ENCODE measurements at regions not wholly inside any gene's neighbourhood (a gene's known extent, or its start where the extent isn't known, plus 50 kb on each side); places are given as distances from the start of the nearest gene placed in this dataset.

DNA sequence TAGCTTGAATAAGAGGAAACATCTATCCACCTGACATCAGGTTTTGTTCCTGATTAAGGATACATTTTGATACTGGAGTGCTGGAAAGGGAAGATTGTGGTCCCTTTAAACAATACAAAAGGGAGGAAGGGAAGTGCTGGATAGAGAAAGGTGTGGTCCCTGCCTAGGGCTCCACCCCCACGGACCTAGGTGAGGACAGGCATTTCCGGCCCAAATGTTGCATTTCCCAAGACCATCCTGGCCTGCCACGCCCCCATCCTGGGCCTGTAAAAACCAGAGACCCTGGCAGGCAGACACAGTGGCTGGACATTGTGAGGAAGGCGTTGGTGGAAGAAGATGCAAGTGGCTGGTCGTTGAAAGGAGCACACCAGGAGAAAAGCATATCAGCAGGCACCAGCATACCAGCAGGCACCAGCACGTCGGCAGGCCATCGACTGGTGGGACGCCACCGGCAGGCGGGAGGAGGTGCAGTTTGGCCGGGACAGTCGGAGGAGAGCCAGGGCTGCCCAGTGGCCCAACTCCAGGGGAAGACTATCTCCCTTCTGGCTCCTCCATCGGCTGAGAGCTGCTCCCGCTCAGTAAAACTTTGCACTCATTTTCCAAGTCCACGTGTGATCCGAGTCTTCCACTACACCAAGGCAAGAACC lies 53.2 kb upstream of the AMN1 start:
- Histone ChIP-seq H3K27ac (no peak overlapping the region), H3K4me1 (ENCODE audit: low read depth) (peaks cover 7% of the 10 kb centered on the region), H3K9me3 (ENCODE audit: low read depth) (no peaks in the 10 kb centered on the region), H3K27me3 (no peaks in the 10 kb centered on the region), H3K36me3 (no peaks in the 10 kb centered on the region), H3K4me3 (no peak overlapping the region)
- TF ChIP-seq, protein P1, sequence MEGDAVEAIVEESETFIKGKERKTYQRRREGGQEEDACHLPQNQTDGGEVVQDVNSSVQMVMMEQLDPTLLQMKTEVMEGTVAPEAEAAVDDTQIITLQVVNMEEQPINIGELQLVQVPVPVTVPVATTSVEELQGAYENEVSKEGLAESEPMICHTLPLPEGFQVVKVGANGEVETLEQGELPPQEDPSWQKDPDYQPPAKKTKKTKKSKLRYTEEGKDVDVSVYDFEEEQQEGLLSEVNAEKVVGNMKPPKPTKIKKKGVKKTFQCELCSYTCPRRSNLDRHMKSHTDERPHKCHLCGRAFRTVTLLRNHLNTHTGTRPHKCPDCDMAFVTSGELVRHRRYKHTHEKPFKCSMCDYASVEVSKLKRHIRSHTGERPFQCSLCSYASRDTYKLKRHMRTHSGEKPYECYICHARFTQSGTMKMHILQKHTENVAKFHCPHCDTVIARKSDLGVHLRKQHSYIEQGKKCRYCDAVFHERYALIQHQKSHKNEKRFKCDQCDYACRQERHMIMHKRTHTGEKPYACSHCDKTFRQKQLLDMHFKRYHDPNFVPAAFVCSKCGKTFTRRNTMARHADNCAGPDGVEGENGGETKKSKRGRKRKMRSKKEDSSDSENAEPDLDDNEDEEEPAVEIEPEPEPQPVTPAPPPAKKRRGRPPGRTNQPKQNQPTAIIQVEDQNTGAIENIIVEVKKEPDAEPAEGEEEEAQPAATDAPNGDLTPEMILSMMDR (IDR thresholded peaks at IDR 0.05; ENCODE audit: low read depth, low read length) = no peak
- no peak for DNase-seq (ENCODE audit: low read depth in 1 of 2, low spot score in 1 of 2)

DNA sequence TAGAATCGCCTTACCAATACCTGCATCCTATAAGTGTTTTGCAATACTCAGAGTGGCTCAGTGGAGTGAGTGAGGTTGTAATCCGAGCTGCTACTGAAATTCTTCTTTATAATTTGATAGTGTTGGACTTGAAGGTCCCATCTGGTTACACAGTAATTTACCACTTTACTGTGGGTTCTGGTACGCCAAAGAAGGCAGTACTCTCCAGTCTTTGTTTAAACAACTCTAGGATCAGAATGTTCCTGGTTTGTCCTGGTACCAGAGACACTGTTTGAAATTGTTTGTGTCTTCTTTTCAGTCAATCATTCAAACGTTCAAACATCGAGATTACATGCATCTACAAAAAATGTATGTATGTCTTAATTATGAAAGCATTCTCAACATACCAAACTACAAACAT lies 51.3 kb upstream of the AMN1 start:
- H3K4me1 ChIP-seq (ENCODE audit: low read depth) = no peaks in the 10 kb centered on the region
- H3K4me3 ChIP-seq = no peak overlapping the region
- H3K36me3 ChIP-seq = no peaks in the 10 kb centered on the region
- H3K27me3 ChIP-seq = no peaks in the 10 kb centered on the region
- H3K27ac ChIP-seq = no peak overlapping the region
- DNase-seq (ENCODE audit: low read depth in 1 of 2, low spot score in 1 of 2) = no peak
- TF ChIP-seq, protein P1 (IDR thresholded peaks at IDR 0.05; ENCODE audit: low read depth, low read length) = no peak
- H3K9me3 ChIP-seq (ENCODE audit: low read depth) = no peaks in the 10 kb centered on the region

DNA sequence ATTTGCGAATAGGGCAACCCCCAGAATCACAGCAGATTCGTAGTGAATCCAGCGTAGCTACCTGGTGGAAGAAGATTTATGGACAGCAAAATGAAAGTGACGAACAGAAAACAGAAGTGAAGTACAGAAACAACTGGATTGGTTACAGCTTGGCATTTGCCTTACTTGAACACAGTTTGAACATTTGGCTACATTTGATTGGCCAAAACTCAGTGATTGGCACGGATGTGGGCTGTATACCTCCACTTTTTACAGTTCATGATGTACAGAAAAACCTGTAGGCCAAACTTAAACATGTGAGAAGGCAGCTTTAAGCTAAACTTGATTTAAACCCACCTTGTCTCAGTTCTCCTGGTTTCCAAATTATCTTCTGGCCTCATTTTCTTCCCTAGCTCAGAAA lies 49.9 kb upstream of the AMN1 start:
- Histone ChIP-seq H3K9me3 (ENCODE audit: low read depth) (no peaks in the 10 kb centered on the region), H3K27me3 (no peaks in the 10 kb centered on the region), H3K4me1 (ENCODE audit: low read depth) (peaks cover 5% of the 10 kb centered on the region), H3K27ac (no peak overlapping the region), H3K4me3 (no peak overlapping the region), H3K36me3 (no peaks in the 10 kb centered on the region)
- DNase-seq (ENCODE audit: low read depth in 1 of 2, low spot score in 1 of 2) = no peak
- TF ChIP-seq, protein P1 (IDR thresholded peaks at IDR 0.05; ENCODE audit: low read depth, low read length) = no peak

Measured in cardiac muscle cell (in vitro differentiated cells and primary cell).